Bronchial epithelial cell (primary cell): ENCODE measurements at regions not wholly inside any gene's neighbourhood (a gene's known extent, or its start where the extent isn't known, plus 50 kb on each side); places are given as distances from the start of the nearest gene placed in this dataset.

Source experiments
- DNase-seq: peaks from one replicate; pipeline ENCODE4 v3.0.0-alpha.2; 2010; ENCODE audit warnings: low read depth
- FAIRE-seq: peaks from 2 replicates; lab custom pipeline; 2011; peaks lifted over from hg19 to GRCh38; lab: Jason Lieb, UNC
- H3K27me3 ChIP-seq: 2 replicates; pipeline ENCODE4 v1.5.1; 2011; ENCODE audit warnings: low read length; ENCODE audit not compliant: control insufficient read depth, insufficient read depth
- H3K36me3 ChIP-seq: 2 replicates; pipeline ENCODE4 v1.5.1; 2011; ENCODE audit warnings: low read length; ENCODE audit not compliant: control insufficient read depth, insufficient read depth
- H3K4me3 ChIP-seq: 2 replicates; pipeline ENCODE4 v1.5.1; 2011; ENCODE audit warnings: mild to moderate bottlenecking, low read depth, low read length, control low read depth
- TF ChIP-seq, protein P1 (sequence below): IDR thresholded peaks from 2 replicates; pipeline ENCODE4 v1.5.1; 2011; ENCODE audit warnings: mild to moderate bottlenecking, moderate library complexity, low read length, control low read depth, inconsistent platforms; ENCODE audit not compliant: insufficient read depth, severe bottlenecking

DNA sequence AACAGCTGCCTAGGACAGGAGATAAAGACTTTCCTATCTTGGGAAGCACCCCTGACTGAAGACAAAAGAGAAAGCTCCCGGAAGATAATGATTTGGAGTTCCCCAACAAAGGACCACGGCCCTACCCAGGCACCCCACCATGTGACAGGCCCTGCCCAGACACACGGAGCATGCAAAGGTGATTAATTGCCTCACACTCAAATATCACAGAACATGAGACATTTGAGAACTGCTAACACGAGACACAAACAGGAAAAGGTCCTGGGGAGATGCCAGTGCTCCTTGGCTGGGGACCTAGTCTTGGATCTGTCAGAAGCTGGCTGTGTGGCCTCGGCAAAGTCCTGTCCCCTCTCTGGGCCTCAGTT lies 82.5 kb upstream of the PTPN1 start:
- no peaks in the 10 kb centered on the region for H3K36me3 ChIP-seq
- H3K4me3 ChIP-seq = no peak overlapping the region
- TF ChIP-seq, protein P1, sequence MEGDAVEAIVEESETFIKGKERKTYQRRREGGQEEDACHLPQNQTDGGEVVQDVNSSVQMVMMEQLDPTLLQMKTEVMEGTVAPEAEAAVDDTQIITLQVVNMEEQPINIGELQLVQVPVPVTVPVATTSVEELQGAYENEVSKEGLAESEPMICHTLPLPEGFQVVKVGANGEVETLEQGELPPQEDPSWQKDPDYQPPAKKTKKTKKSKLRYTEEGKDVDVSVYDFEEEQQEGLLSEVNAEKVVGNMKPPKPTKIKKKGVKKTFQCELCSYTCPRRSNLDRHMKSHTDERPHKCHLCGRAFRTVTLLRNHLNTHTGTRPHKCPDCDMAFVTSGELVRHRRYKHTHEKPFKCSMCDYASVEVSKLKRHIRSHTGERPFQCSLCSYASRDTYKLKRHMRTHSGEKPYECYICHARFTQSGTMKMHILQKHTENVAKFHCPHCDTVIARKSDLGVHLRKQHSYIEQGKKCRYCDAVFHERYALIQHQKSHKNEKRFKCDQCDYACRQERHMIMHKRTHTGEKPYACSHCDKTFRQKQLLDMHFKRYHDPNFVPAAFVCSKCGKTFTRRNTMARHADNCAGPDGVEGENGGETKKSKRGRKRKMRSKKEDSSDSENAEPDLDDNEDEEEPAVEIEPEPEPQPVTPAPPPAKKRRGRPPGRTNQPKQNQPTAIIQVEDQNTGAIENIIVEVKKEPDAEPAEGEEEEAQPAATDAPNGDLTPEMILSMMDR = no peak
- FAIRE-seq (no peak), DNase-seq (peak; percentile 81)
- no peaks in the 10 kb centered on the region for H3K27me3 ChIP-seq

DNA sequence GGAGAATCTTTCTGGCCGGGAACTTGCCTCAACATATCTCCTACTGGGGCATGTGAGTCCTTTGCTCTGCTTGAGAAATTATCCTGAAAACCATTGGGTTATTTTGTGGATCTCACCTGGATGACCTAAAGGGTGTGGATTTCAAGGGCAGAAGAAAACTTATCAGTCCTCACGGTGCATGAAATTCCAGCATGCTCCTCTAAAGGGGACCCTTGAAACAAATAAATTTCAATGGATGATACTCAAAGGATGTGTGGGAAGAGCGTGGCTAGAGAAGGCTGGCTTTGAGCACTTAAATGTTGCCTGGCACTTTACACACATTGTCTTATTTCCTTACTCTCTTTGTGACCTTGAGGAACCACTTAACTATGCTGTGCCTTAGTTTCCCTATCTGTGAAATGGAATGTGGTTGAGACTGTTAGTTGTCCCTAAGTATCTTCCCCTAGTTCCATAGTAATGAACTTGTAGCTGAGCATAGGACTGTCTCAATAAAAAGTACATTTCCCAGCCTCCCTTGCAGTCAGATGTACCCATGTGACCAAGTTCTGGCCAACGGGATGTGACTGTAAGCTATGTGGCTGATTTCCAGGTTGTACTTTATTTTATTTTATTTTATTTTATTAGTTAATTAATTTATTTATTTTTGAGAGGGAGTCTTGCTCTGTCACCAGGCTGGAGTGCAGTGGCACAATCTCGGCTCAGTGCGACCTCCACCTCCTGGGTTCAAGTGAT lies 81.9 kb upstream of the PTPN1 start:
- Histone ChIP-seq H3K4me3 (no peak overlapping the region), H3K36me3 (no peaks in the 10 kb centered on the region), H3K27me3 (no peaks in the 10 kb centered on the region)
- FAIRE-seq (no peak), DNase-seq (no peak)
- TF ChIP-seq, protein P1 = no peak

DNA sequence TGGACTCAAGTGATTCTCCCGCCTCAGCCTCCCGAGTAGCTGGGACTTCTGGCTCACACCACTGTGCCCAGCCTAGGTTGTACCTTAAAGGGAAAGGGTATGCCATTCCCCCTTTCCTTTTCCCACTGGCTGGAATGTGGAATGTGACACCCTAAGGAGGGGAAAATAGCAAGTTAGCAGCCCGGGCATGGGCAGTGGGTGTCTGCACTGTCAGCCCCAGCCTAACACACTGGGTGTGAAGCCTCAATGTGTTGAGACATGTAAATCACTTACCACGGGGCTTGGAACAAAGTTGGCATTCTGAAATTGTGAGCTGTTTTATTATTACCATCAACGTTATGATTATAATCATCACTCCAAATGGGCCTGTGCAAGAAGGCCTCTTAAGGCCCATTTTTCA lies 80.8 kb upstream of the PTPN1 start:
- FAIRE-seq (no peak), DNase-seq (peak; percentile 92)
- H3K36me3 ChIP-seq = no peaks in the 10 kb centered on the region
- TF ChIP-seq, protein P1 = no peak
- H3K4me3 ChIP-seq = peak overlapping the region; percentile 35
- H3K27me3 ChIP-seq = no peaks in the 10 kb centered on the region

DNA sequence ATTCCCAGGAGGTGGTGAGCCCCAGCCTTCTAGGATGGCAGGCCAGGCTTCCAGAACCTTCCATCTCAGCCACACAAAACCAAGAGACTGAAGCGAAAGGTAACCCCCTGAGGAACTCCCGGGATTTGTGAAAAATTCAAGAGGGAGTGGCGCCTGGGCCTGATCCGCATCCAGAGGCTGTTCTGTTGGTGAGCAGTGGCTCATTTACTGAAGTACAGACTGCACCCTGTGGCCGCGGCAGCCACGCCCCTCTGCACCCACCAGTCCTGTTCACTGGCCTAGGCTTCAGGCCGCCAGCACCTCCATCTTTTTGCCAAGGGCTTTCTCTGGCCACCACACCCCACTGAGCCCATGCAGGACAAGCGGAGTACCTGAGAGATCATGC lies 79.1 kb upstream of the PTPN1 start:
- DNase-seq (peak; percentile 75), FAIRE-seq (no peak)
- no peaks in the 10 kb centered on the region for H3K36me3 ChIP-seq
- H3K27me3 ChIP-seq = no peaks in the 10 kb centered on the region
- no peak overlapping the region for H3K4me3 ChIP-seq
- TF ChIP-seq, protein P1 = no peak

DNA sequence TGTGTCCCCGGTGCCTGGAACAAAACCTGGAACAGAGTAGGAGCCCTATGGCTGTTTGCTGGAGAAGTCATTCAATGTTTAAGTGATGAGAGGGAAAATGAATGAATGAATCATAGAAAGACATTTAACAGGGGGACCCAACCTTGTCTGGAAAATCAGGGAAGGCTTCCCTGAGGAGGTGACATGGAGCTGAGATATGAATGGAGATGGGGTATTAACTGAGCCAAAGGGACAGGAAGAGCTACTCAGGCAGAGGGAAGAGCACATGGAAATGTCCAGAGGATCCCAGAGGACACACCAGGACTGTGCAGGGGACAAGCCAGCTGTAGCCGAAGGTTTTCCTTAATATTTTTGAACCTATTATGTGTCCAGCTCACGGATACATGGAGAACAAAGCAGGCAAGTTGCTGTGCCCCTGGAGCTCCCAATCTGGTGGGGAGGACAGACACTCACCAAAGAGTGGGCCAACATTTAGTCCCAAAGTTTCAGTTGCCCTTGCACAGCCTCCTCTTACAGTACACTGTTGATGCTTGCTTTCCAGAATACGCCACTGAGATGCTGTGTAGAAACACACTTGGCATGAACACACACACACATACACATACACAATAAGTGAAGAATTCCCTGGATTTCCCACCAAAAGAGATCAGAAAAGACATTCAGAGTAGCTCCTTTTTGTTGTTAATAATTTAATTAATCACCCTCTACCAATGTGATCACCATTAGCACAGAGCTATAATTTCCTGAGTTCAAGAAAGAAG lies 77.0 kb upstream of the PTPN1 start:
- TF ChIP-seq, protein P1 = no peak

More for the DNA sequence above, 77.0 kb upstream of the PTPN1 start:
- Histone ChIP-seq H3K36me3 (no peaks in the 10 kb centered on the region), H3K27me3 (no peaks in the 10 kb centered on the region), H3K4me3 (no peak overlapping the region)
- FAIRE-seq (no peak), DNase-seq (no peak)
